ENCODE measurements at regions not wholly inside any gene's neighbourhood (a gene's known extent, or its start where the extent isn't known, plus 50 kb on each side); places are given as distances from the start of the nearest gene placed in this dataset.

- Histone ChIP-seq H3K36me3 (ENCODE audit: control insufficient read depth, insufficient read depth, low read length) (no peaks in the 10 kb centered on the region), H3K27me3 (ENCODE audit: control insufficient read depth in 2 of 2, insufficient read depth in 2 of 2, low read length in 2 of 2) (no peaks in the 10 kb centered on the region), H4K20me1 (replicated peaks; ENCODE audit: control insufficient read depth, insufficient read depth, low read length) (no peaks in the 10 kb centered on the region), H2AFZ (ENCODE audit: low read depth, low read length) (no peak overlapping the region), H3K9me3 (replicated peaks; ENCODE audit: control insufficient read depth, insufficient read depth, low read depth, low read length) (no peaks in the 10 kb centered on the region; the same call in 1 of the 2 replicates), H3K27ac (ENCODE audit: extremely low read depth, low read depth, low read length) (no peak overlapping the region), H3K4me3 (no peak overlapping the region), H3K79me2 (ENCODE audit: control insufficient read depth, insufficient read depth, low read length) (no peaks in the 10 kb centered on the region), H3K4me2 (ENCODE audit: insufficient read depth, low read length) (no peak overlapping the region), H3K4me1 (replicated peaks in 1 of 2; ENCODE audit: control insufficient read depth in 2 of 2, insufficient read depth in 2 of 2, low read length in 2 of 2) (peaks cover 34 to 62% of the 10 kb centered on the region in 2 experiments), H3K9me1 (ENCODE audit: control insufficient read depth, insufficient read depth, low read length) (no peaks in the 10 kb centered on the region), H3K9ac (ENCODE audit: insufficient read depth in 1 of 2, low read depth in 2 of 2, low read length in 2 of 2) (no peak overlapping the region)
- POLR2A ChIA-PET, result interaction anchor here (0.6 to 1.4 kb wide), 3 partner anchors 13 to 227 kb away, joined by 3 to 4 read pairs (median 3); no protein-coding TSS in a partner anchor
- ATAC-seq, result no peak
- BruUV-seq (replicated peaks), result no TSS peak
- FAIRE-seq, result no peak
- 81% methylated on average over 2 of the region's 2 CpGs for WGBS (ENCODE audit: insufficient coverage, low coverage, missing lambda C conversion rate)
- CTCF ChIA-PET (ENCODE audit: low intra/inter-chr PET ratio), result no interaction called here
- intact Hi-C loops (cut with micrococcal nuclease) (no loop called here), in situ Hi-C loops (cut with MboI) (no loop called here)
- TF ChIP-seq DNMT1 (IDR thresholded peaks at IDR 0.05) (no peak), FOXA3 (CRISPR knock-in tag; conservative IDR thresholded peaks at IDR 0.05 in 1 of 2, IDR thresholded peaks at IDR 0.05 in 1 of 2) (0 out of 4 replicates have a peak, but pooled peaks of 1 of the 2 experiments have one; percentile 38), ATF2 (CRISPR knock-in tag; IDR thresholded peaks at IDR 0.05) (no peak), SPI1 (IDR thresholded peaks at IDR 0.05; ENCODE audit: borderline replicate concordance, low read depth, low read length) (no peak), NFATC3 (IDR thresholded peaks at IDR 0.05) (no peak), NBN (IDR thresholded peaks at IDR 0.05; ENCODE audit: low read depth) (no peak), PBX2 (CRISPR knock-in tag; IDR thresholded peaks at IDR 0.05; ENCODE audit: low read depth) (no peak), PBX2 (tag; conservative IDR thresholded peaks at IDR 0.05; ENCODE audit: low read depth) (peak; percentile 76), L3MBTL2 (IDR thresholded peaks at IDR 0.05) (no peak)
- no peak for DNase-seq (ENCODE audit: extremely low read depth in 1 of 4, low spot score in 3 of 4)
Observed at GRCh38 chr6:6882592-6882991, 225.2 kb upstream of the RREB1 start.

Measured in K562 (cell line).